Activated T-cell treated with anti-CD3 and anti-CD28 coated beads, Interleukin-2, amount 50 U/mL, for 24 hours (primary cell): ENCODE measurements at regions not wholly inside any gene's neighbourhood (a gene's known extent, or its start where the extent isn't known, plus 50 kb on each side); places are given as distances from the start of the nearest gene placed in this dataset.

Experiments used
- DNase-seq: peaks from one replicate; pipeline ENCODE4 v3.0.0-alpha.2; 2020
- H3K27ac Mint-ChIP-seq: 2 replicates; pipeline ENCODE4 v1.8.0; 2020; ENCODE audit warnings: mild to moderate bottlenecking, mixed read lengths
- H3K27me3 Mint-ChIP-seq: 2 replicates; pipeline ENCODE4 v1.8.0; 2020; ENCODE audit warnings: mixed read lengths
- H3K36me3 Mint-ChIP-seq: 2 replicates; pipeline ENCODE4 v1.8.0; 2020; ENCODE audit warnings: low read depth, mixed read lengths
- H3K4me1 Mint-ChIP-seq: 2 replicates; pipeline ENCODE4 v1.8.0; 2020; ENCODE audit warnings: low read depth, mixed read lengths
- H3K4me3 Mint-ChIP-seq: 2 replicates; pipeline ENCODE4 v1.8.0; 2020; ENCODE audit warnings: mild to moderate bottlenecking, moderate library complexity, mixed read lengths
- H3K9me3 Mint-ChIP-seq: 2 replicates; pipeline ENCODE4 v1.8.0; 2020; ENCODE audit warnings: mixed read lengths

DNA sequence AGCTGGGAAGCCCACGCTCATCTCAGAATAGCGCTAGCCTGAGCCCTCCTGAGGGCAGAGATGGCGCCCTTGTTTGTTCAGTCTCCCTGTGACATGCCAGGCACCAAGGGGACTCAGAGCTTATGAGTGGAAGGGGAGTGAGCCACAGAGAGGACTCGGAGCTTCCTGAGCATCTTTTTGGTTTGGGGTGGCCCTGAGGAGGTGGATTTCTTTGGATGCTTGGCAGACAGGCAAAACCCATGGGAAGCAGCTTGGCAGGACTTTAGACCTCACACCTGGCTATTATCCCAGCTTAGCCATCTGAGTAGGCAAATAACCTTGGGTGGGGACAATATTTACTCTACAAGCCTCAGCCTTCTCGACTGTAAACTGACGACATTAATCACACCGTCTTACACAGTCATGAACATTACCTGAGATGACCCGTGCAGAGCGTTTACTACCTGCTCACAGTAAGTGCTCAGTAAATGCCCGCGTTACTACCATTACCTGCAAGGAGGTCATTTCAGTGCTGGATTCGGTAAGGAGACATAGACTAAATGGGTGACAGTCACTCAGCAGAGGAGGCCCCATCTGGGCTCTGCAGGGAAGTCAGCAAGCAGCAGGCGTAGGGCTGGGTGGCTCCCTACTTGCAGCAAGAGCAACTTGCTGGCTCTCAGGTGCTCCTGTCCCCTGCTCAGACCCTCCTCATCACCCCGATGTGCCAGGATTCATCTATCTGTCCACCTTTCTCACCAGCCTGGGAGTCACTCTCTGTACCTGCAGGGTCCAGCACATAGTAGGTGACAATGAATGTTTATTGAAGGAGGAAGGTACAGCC is 54.9 kb downstream of the KLHDC7A start:
- no peak overlapping the region for H3K4me3 Mint-ChIP-seq
- no peak for DNase-seq
- no peaks in the 10 kb centered on the region for H3K9me3 Mint-ChIP-seq
- no peak overlapping the region for H3K27ac Mint-ChIP-seq
- H3K36me3 Mint-ChIP-seq, result no peaks in the 10 kb centered on the region
- H3K4me1 Mint-ChIP-seq, result no peaks in the 10 kb centered on the region
- peaks cover 49% of the 10 kb centered on the region for H3K27me3 Mint-ChIP-seq

- no peak overlapping the region for H3K4me3 Mint-ChIP-seq
- H3K27ac Mint-ChIP-seq, result no peak overlapping the region
- no peaks in the 10 kb centered on the region for H3K36me3 Mint-ChIP-seq
- H3K27me3 Mint-ChIP-seq, result peaks cover 49% of the 10 kb centered on the region
- no peak for DNase-seq
- H3K4me1 Mint-ChIP-seq, result no peaks in the 10 kb centered on the region
- H3K9me3 Mint-ChIP-seq, result no peaks in the 10 kb centered on the region
These were observed 55.6 kb downstream of the KLHDC7A start for GRCh38 chr1:18536356-18536755.

- H3K9me3 Mint-ChIP-seq, result no peaks in the 10 kb centered on the region
- H3K27ac Mint-ChIP-seq, result no peak overlapping the region
- no peak for DNase-seq
- H3K4me3 Mint-ChIP-seq, result no peak overlapping the region
- H3K4me1 Mint-ChIP-seq, result no peaks in the 10 kb centered on the region
- peaks cover 49% of the 10 kb centered on the region for H3K27me3 Mint-ChIP-seq
- H3K36me3 Mint-ChIP-seq, result no peaks in the 10 kb centered on the region
These were observed 56.2 kb downstream of the KLHDC7A start for GRCh38 chr1:18536915-18537314.

GRCh38 chr1:18537386-18538306 is 56.9 kb downstream of the KLHDC7A start:
- DNase-seq, result no peak
- H3K36me3 Mint-ChIP-seq, result no peaks in the 10 kb centered on the region
- no peak overlapping the region for H3K4me3 Mint-ChIP-seq
- H3K4me1 Mint-ChIP-seq, result no peaks in the 10 kb centered on the region
- H3K27ac Mint-ChIP-seq, result no peak overlapping the region
- no peaks in the 10 kb centered on the region for H3K9me3 Mint-ChIP-seq
- H3K27me3 Mint-ChIP-seq, result peaks cover 54% of the 10 kb centered on the region

- H3K36me3 Mint-ChIP-seq, result no peaks in the 10 kb centered on the region
- no peak overlapping the region for H3K4me3 Mint-ChIP-seq
- H3K27me3 Mint-ChIP-seq, result peaks cover 59% of the 10 kb centered on the region
- no peak overlapping the region for H3K27ac Mint-ChIP-seq
- DNase-seq, result no peak
- H3K9me3 Mint-ChIP-seq, result peaks cover 2% of the 10 kb centered on the region
- H3K4me1 Mint-ChIP-seq, result no peaks in the 10 kb centered on the region
These were observed 58.4 kb downstream of the KLHDC7A start for GRCh38 chr1:18539171-18539570.

DNA sequence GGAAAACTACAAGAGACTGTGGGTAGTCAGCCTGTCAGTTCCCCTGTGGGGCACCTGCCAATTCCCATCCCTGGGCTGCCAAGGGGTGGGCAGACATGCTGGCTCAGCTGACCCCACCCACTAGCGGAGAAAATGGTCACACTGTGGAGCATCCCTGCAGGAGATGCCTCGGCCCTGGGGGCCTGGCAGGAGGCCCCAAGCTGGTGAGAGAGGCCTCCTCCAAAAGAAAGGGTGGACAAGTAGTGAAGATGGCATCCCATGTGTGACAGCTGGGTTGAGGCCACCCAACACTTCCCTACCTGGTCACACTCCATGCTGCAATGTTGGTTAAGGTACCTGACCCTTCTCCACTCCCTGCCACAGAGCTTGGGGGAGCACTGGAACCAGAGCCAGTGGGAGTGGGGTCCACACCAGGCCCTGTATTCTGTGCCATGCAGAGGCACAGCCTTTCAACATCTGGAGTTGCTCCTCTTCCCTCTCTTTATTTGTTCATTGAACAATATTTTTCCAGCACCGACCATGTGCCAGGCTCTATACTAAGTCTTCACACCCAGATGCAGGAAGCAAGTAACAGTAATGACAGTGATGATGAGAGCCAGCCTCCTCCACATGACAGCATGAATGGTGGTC is 59.5 kb downstream of the KLHDC7A start:
- H3K9me3 Mint-ChIP-seq, result peaks cover 2% of the 10 kb centered on the region
- H3K4me1 Mint-ChIP-seq, result no peaks in the 10 kb centered on the region
- no peak overlapping the region for H3K27ac Mint-ChIP-seq
- H3K27me3 Mint-ChIP-seq, result peaks cover 60% of the 10 kb centered on the region
- H3K36me3 Mint-ChIP-seq, result no peaks in the 10 kb centered on the region
- H3K4me3 Mint-ChIP-seq, result no peak overlapping the region
- no peak for DNase-seq

DNA sequence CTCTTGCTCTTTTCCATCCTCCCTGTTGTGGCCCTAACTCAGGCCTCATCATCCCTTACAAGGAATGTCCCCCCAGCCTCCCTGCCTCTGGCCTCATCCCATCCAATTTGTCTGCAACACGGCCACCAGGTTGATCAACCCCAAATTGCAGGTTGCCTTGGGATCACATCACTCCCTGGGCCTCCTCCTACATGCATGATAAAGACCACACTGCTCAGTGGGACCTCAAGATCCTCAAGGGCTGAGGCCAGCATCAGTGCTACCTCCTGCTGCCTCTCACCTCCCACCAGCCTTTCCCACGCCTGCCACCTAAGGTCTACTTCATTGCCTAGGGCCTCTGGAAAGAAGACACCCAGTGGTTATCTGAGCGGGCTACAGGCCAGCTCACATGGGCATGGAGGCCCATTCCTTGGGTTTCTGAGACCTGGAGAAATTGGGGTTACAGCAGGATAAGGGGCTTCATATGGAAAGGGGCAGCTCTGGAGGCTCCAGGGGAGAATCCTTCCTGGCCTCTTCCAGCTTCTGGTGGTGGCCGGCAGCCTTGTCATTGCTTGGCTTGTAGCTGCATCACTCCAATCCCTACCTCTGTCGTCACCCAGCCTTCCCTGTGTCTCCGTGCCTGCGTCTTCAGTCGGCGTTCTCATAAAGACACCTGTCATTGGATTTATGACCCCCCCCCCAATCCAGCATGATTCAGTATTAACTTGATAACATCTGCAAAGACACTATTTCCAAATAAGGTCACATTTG is 60.5 kb downstream of the KLHDC7A start:
- Mint-ChIP-seq H3K4me3 (no peak overlapping the region), H3K27me3 (peaks cover 69% of the 10 kb centered on the region), H3K36me3 (no peaks in the 10 kb centered on the region), H3K27ac (no peak overlapping the region), H3K9me3 (peaks cover 2% of the 10 kb centered on the region), H3K4me1 (no peaks in the 10 kb centered on the region)
- DNase-seq, result no peak

DNA sequence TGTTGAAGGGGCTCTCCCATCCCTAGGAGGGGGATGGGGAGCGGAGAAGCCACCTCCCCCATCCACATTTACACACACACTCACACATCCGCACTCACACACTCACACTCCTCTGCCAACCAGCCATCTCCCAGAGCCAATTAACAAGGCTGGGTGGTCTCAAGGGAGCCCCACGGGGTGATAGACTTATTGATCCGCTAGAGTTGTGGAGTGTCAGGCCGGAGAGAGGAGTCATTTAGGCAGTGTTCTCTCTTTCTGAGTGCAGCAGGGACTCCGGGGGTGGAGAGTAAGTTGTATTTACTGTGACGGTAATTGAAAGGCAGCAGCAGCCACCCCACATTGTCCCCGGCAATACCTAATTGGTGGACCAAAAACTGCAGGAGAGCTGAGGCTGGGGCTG is 61.6 kb downstream of the KLHDC7A start:
- Mint-ChIP-seq H3K4me3 (no peak overlapping the region), H3K27me3 (peaks cover 70% of the 10 kb centered on the region)

GRCh38 chr1:18546026-18546425 is 65.3 kb downstream of the KLHDC7A start:
- Mint-ChIP-seq H3K27ac (no peak overlapping the region), H3K27me3 (peaks cover 66% of the 10 kb centered on the region), H3K9me3 (peaks cover 2% of the 10 kb centered on the region), H3K36me3 (no peaks in the 10 kb centered on the region), H3K4me1 (no peaks in the 10 kb centered on the region), H3K4me3 (no peak overlapping the region)
- DNase-seq, result no peak

More for the DNA sequence above, 61.6 kb downstream of the KLHDC7A start:
- Mint-ChIP-seq H3K4me1 (no peaks in the 10 kb centered on the region), H3K9me3 (peaks cover 2% of the 10 kb centered on the region), H3K27ac (no peak overlapping the region), H3K36me3 (no peaks in the 10 kb centered on the region)
- no peak for DNase-seq

DNA sequence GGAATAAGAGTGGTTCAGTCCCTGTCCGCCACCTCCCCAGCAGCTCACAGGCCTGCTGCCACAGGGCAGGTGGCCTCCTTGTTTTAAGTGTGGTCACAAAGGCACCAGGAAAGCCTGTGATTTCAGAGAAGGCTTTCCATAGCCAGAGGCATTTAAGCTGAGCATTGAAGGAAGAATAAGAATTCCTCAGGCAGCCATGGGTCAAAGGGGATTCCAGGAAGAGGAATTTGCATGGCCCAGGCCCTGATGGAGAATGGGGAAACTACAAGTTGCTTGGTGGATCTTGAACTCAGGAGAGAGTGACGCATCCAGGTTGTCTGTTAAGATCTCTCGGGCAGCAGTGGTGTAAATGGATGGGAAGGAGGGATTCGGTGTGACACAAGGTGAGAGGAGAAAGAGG is 66.7 kb downstream of the KLHDC7A start:
- Mint-ChIP-seq H3K36me3 (no peaks in the 10 kb centered on the region), H3K27me3 (peaks cover 55% of the 10 kb centered on the region), H3K4me1 (no peaks in the 10 kb centered on the region), H3K9me3 (peaks cover 2% of the 10 kb centered on the region), H3K27ac (no peak overlapping the region), H3K4me3 (no peak overlapping the region)
- DNase-seq, result no peak

DNA sequence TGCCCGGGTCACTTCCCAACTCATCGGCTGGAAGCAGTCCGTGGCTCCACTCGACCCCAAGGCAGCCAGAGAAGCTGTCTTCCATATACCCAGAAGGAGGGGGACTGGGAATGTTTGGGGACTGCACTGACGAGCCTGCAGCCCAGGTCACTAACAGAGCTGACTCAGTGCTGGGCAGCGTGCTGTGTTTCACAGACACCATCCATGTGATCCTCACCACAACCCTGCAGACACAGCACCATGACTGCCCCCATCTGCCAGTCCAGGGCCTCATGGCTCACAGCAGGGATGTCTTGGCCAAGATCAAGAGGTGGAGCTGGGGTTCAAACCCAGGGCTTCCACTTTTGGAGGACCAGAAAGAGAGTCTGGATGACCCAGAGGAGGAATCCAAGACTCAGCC is 67.9 kb downstream of the KLHDC7A start:
- Mint-ChIP-seq H3K36me3 (no peaks in the 10 kb centered on the region), H3K4me1 (no peaks in the 10 kb centered on the region), H3K4me3 (no peak overlapping the region), H3K9me3 (peaks cover under 1% of the 10 kb centered on the region), H3K27ac (no peak overlapping the region), H3K27me3 (peaks cover 53% of the 10 kb centered on the region)
- DNase-seq, result no peak

GRCh38 chr1:18549106-18549505 is 68.4 kb downstream of the KLHDC7A start:
- H3K4me3 Mint-ChIP-seq, result no peak overlapping the region
- DNase-seq, result no peak
- H3K36me3 Mint-ChIP-seq, result no peaks in the 10 kb centered on the region
- H3K27ac Mint-ChIP-seq, result no peak overlapping the region
- H3K27me3 Mint-ChIP-seq, result peaks cover 53% of the 10 kb centered on the region
- no peaks in the 10 kb centered on the region for H3K4me1 Mint-ChIP-seq
- H3K9me3 Mint-ChIP-seq, result no peaks in the 10 kb centered on the region

DNA sequence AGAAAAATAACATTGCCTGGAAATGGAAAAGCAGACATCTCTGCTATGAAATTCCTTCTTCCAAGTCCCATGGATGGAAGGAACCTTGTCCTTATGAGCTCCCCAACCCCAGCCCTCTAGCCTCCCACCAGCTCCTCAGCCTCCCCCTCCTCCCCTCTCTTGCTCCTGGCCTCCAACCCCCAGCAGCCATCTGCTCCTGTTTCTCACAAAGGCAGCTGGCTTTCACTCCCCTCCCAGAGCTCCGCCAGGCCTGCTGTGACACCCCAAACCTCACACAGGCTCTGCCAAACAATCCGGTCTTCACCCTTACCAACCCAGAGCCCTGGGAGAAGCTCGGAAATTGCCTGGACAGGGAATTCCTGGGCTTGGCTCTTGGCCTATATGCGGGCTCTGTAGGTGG is 69.2 kb downstream of the KLHDC7A start:
- H3K4me3 Mint-ChIP-seq, result no peak overlapping the region
- H3K27me3 Mint-ChIP-seq, result peaks cover 45% of the 10 kb centered on the region

DNA sequence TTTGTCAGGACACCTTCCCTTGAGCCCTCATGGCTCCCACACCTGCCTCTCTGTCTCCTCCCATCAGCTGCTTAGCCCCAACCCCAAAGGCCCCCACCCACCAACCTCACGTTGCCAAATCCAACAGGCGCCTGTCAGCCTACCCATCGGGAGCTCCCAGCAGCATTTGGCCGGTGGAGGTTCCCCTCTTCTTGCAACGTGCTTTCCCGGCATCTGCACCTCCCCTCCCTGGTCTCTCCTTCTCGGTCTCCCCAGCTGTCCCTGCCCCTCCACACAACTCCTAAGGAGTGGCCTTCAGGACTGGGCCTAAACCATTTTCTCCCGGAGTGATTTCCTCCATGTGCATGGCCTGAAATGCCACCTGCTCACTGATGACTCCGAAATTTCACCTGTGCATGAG is 71.9 kb downstream of the KLHDC7A start:
- Mint-ChIP-seq H3K9me3 (no peaks in the 10 kb centered on the region), H3K27me3 (peaks cover 42% of the 10 kb centered on the region), H3K4me3 (no peak overlapping the region), H3K36me3 (no peaks in the 10 kb centered on the region), H3K27ac (no peak overlapping the region), H3K4me1 (peaks cover 4% of the 10 kb centered on the region)
- DNase-seq, result no peak

More for the DNA sequence above, 69.2 kb downstream of the KLHDC7A start:
- no peak for DNase-seq
- Mint-ChIP-seq H3K9me3 (no peaks in the 10 kb centered on the region), H3K4me1 (no peaks in the 10 kb centered on the region), H3K27ac (no peak overlapping the region), H3K36me3 (no peaks in the 10 kb centered on the region)
